ENCODE measurements at regions not wholly inside any gene's neighbourhood (a gene's known extent, or its start where the extent isn't known, plus 50 kb on each side); places are given as distances from the start of the nearest gene placed in this dataset.

DNA sequence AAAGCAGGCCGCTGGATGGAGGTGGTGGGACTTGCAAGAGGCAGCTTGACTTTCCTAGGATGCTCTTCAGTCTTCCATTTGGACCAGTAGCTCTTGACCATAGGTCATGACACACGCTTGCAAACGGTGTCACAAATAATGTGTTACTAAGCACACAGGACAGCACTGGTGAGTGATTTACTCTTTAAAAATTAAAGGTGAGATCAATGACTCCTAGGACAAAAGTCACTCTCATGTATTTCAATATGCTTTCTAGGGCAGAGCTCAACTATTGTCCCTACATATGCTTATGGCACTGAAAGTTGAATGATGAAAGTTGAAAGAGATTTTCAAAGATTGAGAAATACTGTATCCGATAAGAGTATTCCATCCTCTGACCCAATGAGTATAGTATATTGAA lies 496.7 kb downstream of the EBF1 start:
- no peak for TF ChIP-seq CTCF (conservative IDR thresholded peaks at IDR 0.05 in 1 of 2, IDR thresholded peaks at IDR 0.05 in 1 of 2; ENCODE audit: extremely low read depth in 1 of 2, insufficient read depth in 1 of 2, low read depth in 1 of 2, low read length in 2 of 2)
- TF ChIP-seq EZH2 (IDR thresholded peaks at IDR 0.05; ENCODE audit: borderline replicate concordance, low read length), result no peak
